ENCODE measurements at regions not wholly inside any gene's neighbourhood (a gene's known extent, or its start where the extent isn't known, plus 50 kb on each side); places are given as distances from the start of the nearest gene placed in this dataset.

DNA sequence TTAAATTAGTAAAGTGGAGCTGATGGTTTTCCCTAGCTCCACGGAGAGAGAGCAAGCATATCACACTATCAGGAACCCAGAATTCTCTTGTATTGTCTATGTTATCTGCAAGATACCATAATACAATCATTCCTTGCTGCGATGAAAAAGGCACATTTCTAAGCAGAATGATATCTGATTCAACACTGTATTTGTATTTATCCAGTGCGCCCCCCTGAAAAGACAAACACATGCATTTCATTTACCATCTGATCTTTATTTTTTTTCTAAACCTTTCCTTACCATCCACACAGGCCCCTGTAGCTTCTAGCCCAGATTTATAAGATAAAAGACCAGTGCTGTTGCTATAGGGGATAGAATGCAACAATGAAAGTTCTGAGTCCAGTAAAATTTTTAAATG is 420.6 kb downstream of the TDRD15 start:
- Histone ChIP-seq H3K4me1 (ENCODE audit: control insufficient read depth in 3 of 3, insufficient read depth in 3 of 3, low read length in 3 of 3) (no peaks in the 10 kb centered on the region), H3K4me3 (ENCODE audit: low read length in 3 of 3) (no peak overlapping the region), H3K9me3 (ENCODE audit: control insufficient read depth in 3 of 3, low read length in 3 of 3) (no peaks in the 10 kb centered on the region), H3K36me3 (ENCODE audit: control insufficient read depth in 3 of 3, insufficient read depth in 3 of 3, low read length in 3 of 3) (no peaks in the 10 kb centered on the region), H3K27ac (ENCODE audit: low read depth, low read length) (no peak overlapping the region), H3K27me3 (ENCODE audit: control insufficient read depth in 3 of 3, insufficient read depth in 3 of 3, low read length in 3 of 3) (no peaks in the 10 kb centered on the region), H3K9ac (ENCODE audit: low read depth in 1 of 3, low read length in 3 of 3) (no peak overlapping the region)

DNA sequence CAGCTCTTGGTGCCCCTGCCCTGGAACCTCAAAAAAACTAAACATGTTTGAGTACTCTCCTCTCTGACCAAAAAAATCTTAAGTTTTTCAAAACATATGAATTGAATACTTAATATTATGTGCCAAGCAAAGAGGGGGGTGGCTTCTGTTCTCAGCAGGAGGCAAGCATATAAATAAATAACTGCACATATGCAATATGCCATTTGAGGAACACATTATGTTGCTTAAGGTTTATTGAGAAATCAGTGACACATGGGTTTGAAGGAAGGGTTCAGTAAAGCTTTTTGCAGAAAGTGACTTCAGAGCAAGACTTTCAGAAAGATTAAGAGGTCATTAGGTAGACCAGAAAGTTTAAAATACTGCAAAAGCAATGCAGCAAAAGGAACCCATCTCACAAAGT is 429.2 kb downstream of the TDRD15 start:
- no peaks in the 10 kb centered on the region for H3K36me3 ChIP-seq (ENCODE audit: control insufficient read depth in 3 of 3, insufficient read depth in 3 of 3, low read length in 3 of 3)
- no peaks in the 10 kb centered on the region for H3K4me1 ChIP-seq (ENCODE audit: control insufficient read depth in 3 of 3, insufficient read depth in 3 of 3, low read length in 3 of 3)
- no peaks in the 10 kb centered on the region for H3K9me3 ChIP-seq (ENCODE audit: control insufficient read depth in 3 of 3, low read length in 3 of 3)
- no peak overlapping the region for H3K27ac ChIP-seq (ENCODE audit: low read depth, low read length)
- H3K4me3 ChIP-seq (ENCODE audit: low read length in 3 of 3), result no peak overlapping the region
- H3K9ac ChIP-seq (ENCODE audit: low read depth in 1 of 3, low read length in 3 of 3), result no peak overlapping the region
- no peaks in the 10 kb centered on the region for H3K27me3 ChIP-seq (ENCODE audit: control insufficient read depth in 3 of 3, insufficient read depth in 3 of 3, low read length in 3 of 3)

GRCh38 chr2:21559351-21559750 is 435.6 kb downstream of the TDRD15 start:
- no peaks in the 10 kb centered on the region for H3K9me3 ChIP-seq (ENCODE audit: control insufficient read depth in 3 of 3, low read length in 3 of 3)
- no peaks in the 10 kb centered on the region for H3K36me3 ChIP-seq (ENCODE audit: control insufficient read depth in 3 of 3, insufficient read depth in 3 of 3, low read length in 3 of 3)
- H3K9ac ChIP-seq (ENCODE audit: low read depth in 1 of 3, low read length in 3 of 3), result no peak overlapping the region
- H3K27ac ChIP-seq (ENCODE audit: low read depth, low read length), result no peak overlapping the region
- no peak overlapping the region for H3K4me3 ChIP-seq (ENCODE audit: low read length in 3 of 3)
- H3K27me3 ChIP-seq (ENCODE audit: control insufficient read depth in 3 of 3, insufficient read depth in 3 of 3, low read length in 3 of 3), result no peaks in the 10 kb centered on the region
- H3K4me1 ChIP-seq (ENCODE audit: control insufficient read depth in 3 of 3, insufficient read depth in 3 of 3, low read length in 3 of 3), result no peaks in the 10 kb centered on the region

DNA sequence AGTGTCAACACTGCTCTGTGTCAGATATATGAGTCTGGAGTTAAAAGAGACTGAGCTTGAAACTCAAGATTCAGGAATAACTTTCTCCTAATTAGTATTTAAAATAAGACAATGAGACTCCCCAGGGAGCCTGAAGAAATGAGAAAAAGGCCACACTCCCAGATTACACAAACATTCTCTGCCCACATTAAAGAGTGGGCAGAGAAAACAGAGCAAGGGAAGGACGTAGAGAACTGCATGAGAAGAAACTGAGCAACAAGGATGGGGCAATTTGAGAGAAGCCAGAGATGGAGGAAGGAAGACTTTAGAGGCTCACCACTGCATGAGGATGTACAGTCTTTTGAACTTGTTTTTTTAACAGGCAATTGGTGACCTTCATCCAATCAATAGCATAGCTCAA is 438.2 kb downstream of the TDRD15 start:
- Histone ChIP-seq H3K4me3 (ENCODE audit: low read length in 3 of 3) (no peak overlapping the region), H3K36me3 (ENCODE audit: control insufficient read depth in 3 of 3, insufficient read depth in 3 of 3, low read length in 3 of 3) (no peaks in the 10 kb centered on the region), H3K9me3 (ENCODE audit: control insufficient read depth in 3 of 3, low read length in 3 of 3) (no peaks in the 10 kb centered on the region), H3K9ac (ENCODE audit: low read depth in 1 of 3, low read length in 3 of 3) (no peak overlapping the region), H3K27ac (ENCODE audit: low read depth, low read length) (no peak overlapping the region), H3K27me3 (ENCODE audit: control insufficient read depth in 3 of 3, insufficient read depth in 3 of 3, low read length in 3 of 3) (no peaks in the 10 kb centered on the region), H3K4me1 (ENCODE audit: control insufficient read depth in 3 of 3, insufficient read depth in 3 of 3, low read length in 3 of 3) (no peaks in the 10 kb centered on the region)

GRCh38 chr2:21567395-21567794 is 443.6 kb downstream of the TDRD15 start:
- Histone ChIP-seq H3K36me3 (ENCODE audit: control insufficient read depth in 3 of 3, insufficient read depth in 3 of 3, low read length in 3 of 3) (no peaks in the 10 kb centered on the region), H3K27me3 (ENCODE audit: control insufficient read depth in 3 of 3, insufficient read depth in 3 of 3, low read length in 3 of 3) (no peaks in the 10 kb centered on the region), H3K27ac (ENCODE audit: low read depth, low read length) (no peak overlapping the region), H3K9ac (ENCODE audit: low read depth in 1 of 3, low read length in 3 of 3) (no peak overlapping the region), H3K4me3 (ENCODE audit: low read length in 3 of 3) (no peak overlapping the region), H3K4me1 (ENCODE audit: control insufficient read depth in 3 of 3, insufficient read depth in 3 of 3, low read length in 3 of 3) (no peaks in the 10 kb centered on the region), H3K9me3 (ENCODE audit: control insufficient read depth in 3 of 3, low read length in 3 of 3) (no peaks in the 10 kb centered on the region)

GRCh38 chr2:21571686-21572085 is 447.9 kb downstream of the TDRD15 start:
- Histone ChIP-seq H3K27me3 (ENCODE audit: control insufficient read depth in 3 of 3, insufficient read depth in 3 of 3, low read length in 3 of 3) (no peaks in the 10 kb centered on the region), H3K27ac (ENCODE audit: low read depth, low read length) (no peak overlapping the region), H3K4me1 (ENCODE audit: control insufficient read depth in 3 of 3, insufficient read depth in 3 of 3, low read length in 3 of 3) (no peaks in the 10 kb centered on the region), H3K9ac (ENCODE audit: low read depth in 1 of 3, low read length in 3 of 3) (no peak overlapping the region), H3K36me3 (ENCODE audit: control insufficient read depth in 3 of 3, insufficient read depth in 3 of 3, low read length in 3 of 3) (no peaks in the 10 kb centered on the region), H3K4me3 (ENCODE audit: low read length in 3 of 3) (no peak overlapping the region), H3K9me3 (ENCODE audit: control insufficient read depth in 3 of 3, low read length in 3 of 3) (no peaks in the 10 kb centered on the region)

GRCh38 chr2:21580391-21580790 is 456.6 kb downstream of the TDRD15 start:
- Histone ChIP-seq H3K27ac (ENCODE audit: low read depth, low read length) (no peak overlapping the region), H3K36me3 (ENCODE audit: control insufficient read depth in 3 of 3, insufficient read depth in 3 of 3, low read length in 3 of 3) (no peaks in the 10 kb centered on the region), H3K27me3 (ENCODE audit: control insufficient read depth in 3 of 3, insufficient read depth in 3 of 3, low read length in 3 of 3) (no peaks in the 10 kb centered on the region), H3K9me3 (ENCODE audit: control insufficient read depth in 3 of 3, low read length in 3 of 3) (no peaks in the 10 kb centered on the region), H3K9ac (ENCODE audit: low read depth in 1 of 3, low read length in 3 of 3) (no peak overlapping the region), H3K4me1 (ENCODE audit: control insufficient read depth in 3 of 3, insufficient read depth in 3 of 3, low read length in 3 of 3) (no peaks in the 10 kb centered on the region), H3K4me3 (ENCODE audit: low read length in 3 of 3) (no peak overlapping the region)

DNA sequence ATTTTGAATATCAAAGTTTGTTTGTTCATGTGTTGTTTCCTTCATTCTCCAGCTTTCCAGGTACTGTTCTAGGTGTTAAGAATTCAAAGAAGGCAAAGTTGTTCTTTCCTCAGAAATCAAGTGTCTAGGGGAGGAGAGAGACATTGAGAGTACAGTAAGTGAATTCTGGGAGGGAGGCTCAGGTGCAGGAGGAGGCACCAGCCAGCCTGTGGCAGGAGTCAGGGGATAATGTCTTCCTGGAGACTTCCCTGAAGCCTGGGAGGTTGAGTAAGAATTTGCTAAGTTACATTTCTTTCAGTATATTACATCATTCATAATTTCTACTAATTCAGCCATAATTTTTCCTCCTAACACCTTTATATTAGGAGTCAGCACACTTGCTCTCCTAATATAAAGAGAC is 462.1 kb downstream of the TDRD15 start:
- Histone ChIP-seq H3K27ac (ENCODE audit: low read depth, low read length) (no peak overlapping the region), H3K4me3 (ENCODE audit: low read length in 3 of 3) (no peak overlapping the region)

DNA sequence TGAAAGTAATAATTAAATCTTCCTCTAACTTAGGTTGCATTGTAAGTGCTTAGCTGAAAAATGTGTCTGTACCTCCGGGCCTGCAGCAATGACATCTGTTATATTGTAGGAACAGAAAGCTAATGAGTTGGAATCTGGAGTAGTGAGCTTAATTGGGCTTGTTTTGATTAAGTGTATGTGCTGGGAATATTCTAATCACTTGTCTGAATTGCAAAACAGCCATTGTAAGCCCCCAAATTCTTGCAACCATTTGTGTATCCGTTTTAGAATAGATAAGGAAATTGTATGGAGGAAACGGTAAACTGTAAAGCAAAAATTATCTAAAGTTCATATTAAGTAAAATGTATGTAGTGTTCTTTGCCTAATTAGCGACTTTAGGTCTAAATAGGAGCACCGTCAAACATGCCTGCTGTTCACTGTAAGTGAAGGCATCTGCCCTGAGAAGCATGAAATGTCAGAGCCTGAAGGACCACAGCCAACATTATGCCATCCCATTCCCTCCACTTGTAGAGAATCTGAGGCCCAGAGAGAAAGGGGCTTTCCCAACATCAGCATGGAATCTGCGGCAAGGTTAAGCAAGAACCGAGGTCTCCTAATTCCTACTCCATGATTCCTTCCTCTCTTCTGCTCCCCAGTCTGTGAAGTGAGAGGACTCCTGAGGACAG is 466.4 kb downstream of the TDRD15 start:
- no peaks in the 10 kb centered on the region for H3K27me3 ChIP-seq (ENCODE audit: control insufficient read depth in 3 of 3, insufficient read depth in 3 of 3, low read length in 3 of 3)
- no peak overlapping the region for H3K4me3 ChIP-seq (ENCODE audit: low read length in 3 of 3)
- no peak overlapping the region for H3K9ac ChIP-seq (ENCODE audit: low read depth in 1 of 3, low read length in 3 of 3)
- no peaks in the 10 kb centered on the region for H3K36me3 ChIP-seq (ENCODE audit: control insufficient read depth in 3 of 3, insufficient read depth in 3 of 3, low read length in 3 of 3)
- H3K27ac ChIP-seq (ENCODE audit: low read depth, low read length), result no peak overlapping the region
- peaks cover 0 to 2% (median 0%) of the 10 kb centered on the region in 3 donors for H3K9me3 ChIP-seq (ENCODE audit: control insufficient read depth in 3 of 3, low read length in 3 of 3)
- H3K4me1 ChIP-seq (ENCODE audit: control insufficient read depth in 3 of 3, insufficient read depth in 3 of 3, low read length in 3 of 3), result no peaks in the 10 kb centered on the region

More for the DNA sequence above, 462.1 kb downstream of the TDRD15 start:
- Histone ChIP-seq H3K27me3 (ENCODE audit: control insufficient read depth in 3 of 3, insufficient read depth in 3 of 3, low read length in 3 of 3) (no peaks in the 10 kb centered on the region), H3K36me3 (ENCODE audit: control insufficient read depth in 3 of 3, insufficient read depth in 3 of 3, low read length in 3 of 3) (no peaks in the 10 kb centered on the region), H3K4me1 (ENCODE audit: control insufficient read depth in 3 of 3, insufficient read depth in 3 of 3, low read length in 3 of 3) (no peaks in the 10 kb centered on the region), H3K9me3 (ENCODE audit: control insufficient read depth in 3 of 3, low read length in 3 of 3) (peaks cover 0 to 2% (median 0%) of the 10 kb centered on the region in 3 donors), H3K9ac (ENCODE audit: low read depth in 1 of 3, low read length in 3 of 3) (no peak overlapping the region)

- Histone ChIP-seq H3K4me3 (ENCODE audit: low read length in 3 of 3) (no peak overlapping the region), H3K9me3 (ENCODE audit: control insufficient read depth in 3 of 3, low read length in 3 of 3) (peaks cover 0 to 2% (median 0%) of the 10 kb centered on the region in 3 donors), H3K27ac (ENCODE audit: low read depth, low read length) (no peak overlapping the region), H3K27me3 (ENCODE audit: control insufficient read depth in 3 of 3, insufficient read depth in 3 of 3, low read length in 3 of 3) (no peaks in the 10 kb centered on the region), H3K36me3 (ENCODE audit: control insufficient read depth in 3 of 3, insufficient read depth in 3 of 3, low read length in 3 of 3) (no peaks in the 10 kb centered on the region), H3K9ac (ENCODE audit: low read depth in 1 of 3, low read length in 3 of 3) (no peak overlapping the region), H3K4me1 (ENCODE audit: control insufficient read depth in 3 of 3, insufficient read depth in 3 of 3, low read length in 3 of 3) (no peaks in the 10 kb centered on the region)
Measured at GRCh38 chr2:21591926-21592325, 468.2 kb downstream of the TDRD15 start.
